ENCODE measurements at regions not wholly inside any gene's neighbourhood (a gene's known extent, or its start where the extent isn't known, plus 50 kb on each side); places are given as distances from the start of the nearest gene placed in this dataset.

DNA sequence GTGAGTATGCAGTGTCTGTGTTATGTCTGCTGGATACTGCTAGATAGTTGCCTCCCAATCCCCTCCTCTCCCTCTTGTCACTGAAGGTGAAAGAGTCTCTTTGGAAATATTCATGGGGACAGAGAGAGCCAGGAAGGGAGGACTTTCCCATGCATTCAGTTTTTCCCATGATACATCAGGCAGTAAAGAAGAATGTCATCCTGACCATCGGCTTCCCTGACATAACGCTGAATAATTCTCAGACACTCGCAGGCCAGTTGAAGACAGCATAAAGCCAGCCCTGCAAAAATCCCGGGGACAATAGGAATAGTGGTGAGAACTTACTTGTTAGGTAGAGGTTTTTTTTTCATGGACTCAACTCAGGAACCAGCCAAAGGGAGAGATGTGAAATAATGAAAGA lies 58.1 kb downstream of the KLF4 start:
- no peak for DNase-seq

- DNase-seq: no peak
These were observed 59.5 kb downstream of the KLF4 start for GRCh38 chr9:107430071-107430470.

GRCh38 chr9:107426126-107426525 lies 63.4 kb downstream of the KLF4 start:
- no peak for DNase-seq

DNA sequence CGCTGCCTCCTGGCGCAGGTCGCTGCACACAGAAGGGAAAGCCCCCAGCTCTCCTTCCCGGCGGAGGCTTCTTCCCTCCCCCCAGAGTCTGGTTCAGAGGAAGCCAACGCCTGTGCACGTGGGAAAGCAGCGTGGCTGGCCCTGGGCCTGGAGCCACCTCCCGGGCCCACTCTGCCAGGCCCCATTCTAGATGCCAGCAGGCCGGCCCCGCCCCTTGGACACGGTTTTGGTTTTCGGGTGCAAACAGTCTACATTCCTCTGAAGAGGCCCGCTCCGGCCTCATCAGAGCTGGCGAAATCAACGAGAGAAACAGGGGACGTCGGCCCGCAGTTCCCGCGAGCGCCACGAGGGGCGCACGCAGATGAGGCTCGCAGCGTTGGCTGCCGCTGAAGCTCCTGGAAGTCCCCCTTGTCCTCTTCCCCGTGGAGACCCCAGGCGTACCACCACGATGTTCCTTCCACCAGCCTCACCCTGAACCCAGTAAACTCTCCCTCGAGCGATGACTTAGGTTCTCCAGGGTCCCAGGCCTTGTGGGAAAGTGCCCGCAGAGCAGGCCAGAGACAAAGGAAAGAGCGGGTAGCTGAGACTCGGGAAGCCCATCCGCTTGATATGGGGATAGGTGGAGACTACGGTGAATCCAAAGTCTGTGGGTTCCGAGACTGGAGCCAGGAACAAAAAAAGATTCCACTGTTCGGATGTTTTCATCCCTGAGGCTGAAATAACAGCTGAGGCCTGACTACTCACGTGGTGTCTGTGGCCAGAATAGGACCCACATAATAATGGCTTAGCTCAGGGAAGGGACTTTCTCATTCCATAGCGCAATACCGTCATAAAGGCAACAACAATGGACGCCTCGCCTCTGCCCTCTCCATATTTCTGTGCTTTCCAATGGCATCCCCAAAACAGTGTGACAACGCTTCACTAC lies 64.2 kb downstream of the KLF4 start:
- peak; percentile 57 for DNase-seq

DNA sequence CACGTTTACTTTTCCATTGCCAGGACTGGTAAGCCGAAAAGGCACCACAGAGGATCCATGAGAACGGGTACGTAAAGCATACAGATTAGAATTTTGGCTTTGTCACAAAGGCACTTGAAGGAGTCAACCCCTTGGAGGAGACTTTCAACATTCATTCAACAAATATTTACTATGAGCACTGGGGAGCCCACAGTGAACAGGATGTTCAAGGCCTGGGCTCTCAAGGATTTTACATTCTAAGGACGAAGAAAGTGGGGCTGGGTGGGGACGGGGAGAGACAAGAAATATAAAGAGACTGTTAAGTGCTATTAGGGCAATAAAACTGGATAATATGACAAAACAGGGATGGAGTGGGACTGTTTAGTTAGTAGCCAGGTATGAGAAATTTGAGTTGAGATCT lies 66.0 kb downstream of the KLF4 start:
- no peak for DNase-seq

DNA sequence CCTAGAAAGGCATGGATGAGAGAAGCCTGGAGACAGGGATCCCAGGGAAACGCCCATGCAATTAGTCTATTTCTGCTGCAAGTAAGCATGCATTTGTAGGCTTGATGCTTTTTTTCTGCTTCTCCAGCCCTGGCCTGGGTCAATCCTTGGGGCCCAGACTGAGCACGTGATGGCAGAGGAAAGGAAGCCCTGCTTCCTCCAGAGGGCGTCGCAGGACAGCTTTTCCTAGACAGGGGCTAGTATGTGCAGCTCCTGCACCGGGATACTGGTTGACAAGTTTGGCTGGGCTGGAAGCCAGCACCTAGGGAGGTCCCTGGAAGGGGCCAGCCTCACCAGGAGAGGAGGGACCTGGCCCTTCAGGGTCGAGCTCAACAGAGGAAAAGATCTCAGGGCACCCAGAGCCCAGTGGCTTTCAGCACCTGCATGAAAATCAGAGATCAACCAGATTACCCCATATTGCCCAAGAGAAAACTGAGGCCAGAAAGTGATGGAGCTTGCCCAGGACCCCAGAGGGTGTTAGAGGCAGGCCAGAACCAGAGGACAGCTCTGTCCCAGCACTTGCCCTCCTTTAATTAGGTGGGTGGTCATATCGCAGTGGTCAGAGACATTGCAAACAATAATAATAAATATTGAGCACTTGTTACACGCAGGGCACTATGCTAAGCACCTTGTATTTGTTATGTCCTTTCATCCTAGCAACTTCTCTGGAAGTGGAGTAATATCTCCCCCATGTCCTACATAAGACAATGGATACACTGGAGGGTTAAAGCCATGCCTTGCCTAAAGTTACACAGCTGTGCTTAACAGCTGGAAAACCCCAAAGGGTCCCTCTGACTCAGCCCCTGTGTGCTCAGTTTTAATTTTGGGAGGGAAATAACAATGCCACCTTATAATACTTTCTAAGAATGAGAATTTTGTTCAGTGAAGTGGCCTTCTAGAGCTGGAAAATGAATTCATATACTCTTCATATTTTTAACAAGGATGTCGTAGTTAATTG lies 67.1 kb downstream of the KLF4 start:
- peak; percentile 6 for DNase-seq

DNA sequence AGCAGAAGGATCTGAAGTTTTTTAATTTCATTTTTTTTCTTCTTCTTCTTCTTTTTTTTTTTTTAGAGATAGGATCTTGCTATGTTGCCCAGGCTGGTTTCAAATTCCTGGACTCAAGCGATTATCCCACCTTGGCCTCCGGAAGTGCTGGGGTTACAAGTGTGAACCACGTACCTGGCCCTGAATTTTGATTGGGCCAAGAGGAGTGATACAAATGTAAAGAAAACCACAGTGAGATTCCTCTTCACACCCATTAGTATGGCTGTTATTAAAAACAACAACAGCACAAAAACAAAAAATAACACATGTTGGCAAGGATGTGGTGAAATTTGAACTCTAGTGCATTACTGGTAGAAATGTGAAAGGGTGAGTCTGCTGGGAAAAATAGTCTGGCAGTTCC lies 79.1 kb downstream of the KLF4 start:
- DNase-seq: no peak

DNA sequence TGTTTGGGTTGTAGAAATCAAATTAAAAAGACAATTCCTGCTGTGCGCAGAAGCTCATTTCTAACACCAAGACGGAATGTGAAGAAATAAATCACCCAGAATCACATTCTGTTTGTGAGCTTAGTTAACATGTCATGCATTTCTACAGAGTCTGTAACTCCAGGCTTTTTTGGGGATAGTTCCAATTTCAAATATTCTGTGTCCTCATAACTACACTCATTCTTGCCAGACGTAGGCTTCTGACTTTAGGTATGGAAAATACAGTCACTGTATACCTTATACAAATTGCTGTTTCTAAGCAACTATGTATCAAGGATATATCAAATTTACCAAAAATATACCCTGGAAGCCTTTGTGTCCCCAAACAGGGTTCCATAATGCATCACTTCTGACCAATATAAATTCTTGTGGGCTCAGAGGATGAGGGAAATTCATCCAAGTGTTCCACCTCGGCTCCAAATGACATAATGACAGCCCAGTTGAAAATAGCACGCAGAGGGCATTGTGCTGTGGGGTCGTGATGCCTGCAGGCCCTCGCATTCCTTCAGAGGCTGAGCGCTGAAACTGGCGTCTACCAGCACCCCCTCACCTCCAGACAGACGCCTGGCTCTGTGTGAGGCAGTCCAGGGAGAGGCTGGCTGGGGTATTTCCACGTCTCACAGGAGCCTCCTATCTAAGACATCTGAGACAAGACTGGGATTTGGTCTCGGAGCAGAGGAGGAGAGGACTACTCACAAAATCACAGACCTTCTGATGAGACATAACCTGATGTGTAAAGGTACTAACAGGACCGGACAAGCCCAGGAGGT lies 79.8 kb downstream of the KLF4 start:
- no peak for DNase-seq

DNA sequence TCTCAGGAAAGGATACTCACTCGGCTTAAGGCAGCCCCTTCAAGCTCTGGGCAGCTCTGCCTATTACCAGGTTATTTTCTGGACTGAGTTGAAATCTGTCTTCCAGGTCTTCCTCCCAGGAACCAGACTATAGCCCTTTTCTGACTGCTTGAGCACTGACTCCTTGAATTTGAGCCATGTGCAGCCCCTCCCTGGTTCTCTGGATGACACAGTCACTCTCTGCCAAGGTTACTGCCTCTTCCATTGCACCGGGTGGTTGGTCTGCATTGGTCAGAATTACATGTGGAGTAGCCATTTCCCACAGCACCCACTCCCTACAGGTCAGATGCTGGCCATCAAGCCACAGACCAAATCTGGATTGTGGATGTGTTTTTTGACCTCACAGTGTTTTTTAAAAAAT lies 81.9 kb downstream of the KLF4 start:
- DNase-seq: no peak

- DNase-seq: no peak
These were observed 84.1 kb downstream of the KLF4 start for GRCh38 chr9:107405511-107405910.

DNA sequence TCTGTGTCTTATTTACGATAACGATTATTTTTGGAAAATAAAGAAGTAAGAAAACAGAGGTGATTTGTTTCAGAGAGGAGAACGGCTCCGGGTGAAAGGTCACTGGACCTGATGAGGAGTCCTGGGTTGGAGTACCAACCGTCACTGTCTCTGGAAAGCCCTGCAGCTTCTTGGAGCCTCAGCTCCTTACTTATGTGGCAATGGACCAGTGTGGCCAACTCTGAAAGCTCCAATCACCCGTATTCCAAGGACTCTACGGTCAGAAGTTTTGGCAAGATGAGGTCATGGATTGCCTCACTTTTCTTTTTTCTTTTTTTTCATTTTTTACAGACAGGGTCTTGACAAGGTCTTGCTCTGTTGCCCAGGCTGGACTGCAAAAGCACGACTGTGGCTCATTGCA lies 84.8 kb downstream of the KLF4 start:
- DNase-seq: no peak

- DNase-seq: no peak
These were observed 85.4 kb downstream of the KLF4 start for GRCh38 chr9:107404161-107404560.

DNA sequence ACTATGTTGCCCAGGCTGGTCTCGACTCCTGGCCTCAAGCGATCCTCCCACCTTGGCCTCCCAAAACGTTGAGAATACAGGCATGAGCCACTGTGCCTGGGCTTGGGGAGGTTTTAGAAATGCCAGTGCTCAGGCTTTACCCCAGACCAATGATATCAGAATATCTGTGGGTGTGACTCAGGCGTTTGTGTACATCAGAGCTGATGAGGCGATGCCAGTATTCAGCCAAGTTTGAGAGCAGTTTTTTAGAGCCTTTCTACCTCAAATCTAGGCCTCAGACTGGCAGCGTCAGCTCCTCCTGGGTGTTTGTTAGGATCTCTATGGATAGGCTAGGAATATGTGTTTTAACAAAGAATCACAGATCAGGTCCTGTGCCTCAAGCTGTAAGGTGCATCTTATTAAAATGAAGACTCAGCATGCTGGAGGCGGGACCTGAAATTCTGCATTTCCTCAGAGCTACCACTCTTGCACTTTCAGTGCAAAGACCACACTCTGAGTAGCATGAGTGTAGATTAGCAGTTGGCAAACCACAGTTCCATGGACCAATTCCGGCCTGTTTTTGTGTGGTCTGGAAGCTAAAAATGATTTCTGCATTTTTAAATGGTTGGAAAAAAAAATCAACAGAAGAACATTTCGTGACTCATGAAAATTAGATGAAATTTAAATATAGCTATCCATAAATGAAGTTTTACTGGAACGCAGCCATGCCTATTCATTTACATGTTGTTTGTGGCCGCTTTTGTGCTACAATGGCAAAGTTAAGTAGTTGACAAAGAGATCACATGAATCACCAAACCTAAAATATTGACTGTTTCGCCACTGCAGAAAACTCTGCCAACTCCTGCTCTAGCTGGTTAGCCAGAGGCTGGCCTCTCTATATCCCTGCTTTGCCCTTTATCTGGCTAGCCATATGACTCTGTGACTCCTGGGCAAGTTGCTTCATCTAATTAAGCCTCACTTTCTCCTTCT lies 92.2 kb downstream of the KLF4 start:
- DNase-seq: no peak

GRCh38 chr9:107394264-107394663 lies 95.3 kb downstream of the KLF4 start:
- DNase-seq: no peak

GRCh38 chr9:107390778-107391177 lies 98.8 kb downstream of the KLF4 start:
- no peak for DNase-seq

- DNase-seq: no peak
These were observed 99.3 kb downstream of the KLF4 start for GRCh38 chr9:107390279-107390678.

DNA sequence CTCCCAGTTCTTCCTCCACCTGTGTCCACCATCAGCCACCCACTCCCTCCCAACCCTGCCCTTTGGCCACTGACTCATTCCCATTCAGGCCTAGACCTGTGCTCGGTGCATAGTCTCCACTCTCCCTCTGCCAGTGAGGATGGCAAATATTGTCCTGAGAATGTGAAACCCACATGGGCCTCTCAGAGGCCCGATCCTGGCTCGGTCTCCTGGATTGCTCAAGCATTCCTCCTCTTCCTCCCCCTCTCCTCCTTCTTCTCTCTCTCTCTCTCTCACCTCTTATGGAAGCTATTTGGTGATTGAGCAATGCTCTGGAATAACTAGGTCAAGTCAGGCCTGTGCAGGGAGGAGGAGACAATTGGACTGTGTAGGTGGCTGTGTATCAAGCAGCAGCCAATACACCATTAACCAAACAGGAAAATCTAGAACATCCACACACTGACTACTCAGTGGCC lies 99.9 kb downstream of the KLF4 start:
- DNase-seq: no peak

- no peak for DNase-seq
These were observed 100.7 kb downstream of the KLF4 start for GRCh38 chr9:107388890-107389289.

DNA sequence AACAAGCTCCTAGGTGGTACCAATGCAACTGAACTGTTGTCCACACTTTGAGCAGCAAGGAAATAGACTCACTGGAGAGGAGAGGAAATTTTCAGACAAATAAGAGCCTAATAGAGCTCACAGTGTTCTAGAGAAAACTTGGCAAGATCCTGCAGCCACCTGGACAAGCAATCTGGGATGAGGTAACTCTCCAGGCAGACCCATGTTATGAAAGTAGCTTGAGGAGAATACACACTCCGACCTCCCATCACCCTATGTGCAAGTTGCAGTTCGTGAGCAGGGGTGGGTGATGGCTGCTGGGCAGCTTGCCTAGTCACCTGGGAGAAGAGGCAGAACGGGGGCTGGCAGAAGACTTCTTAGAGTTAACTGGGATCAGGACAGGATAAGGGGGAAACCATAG lies 102.2 kb downstream of the KLF4 start:
- DNase-seq: no peak

DNA sequence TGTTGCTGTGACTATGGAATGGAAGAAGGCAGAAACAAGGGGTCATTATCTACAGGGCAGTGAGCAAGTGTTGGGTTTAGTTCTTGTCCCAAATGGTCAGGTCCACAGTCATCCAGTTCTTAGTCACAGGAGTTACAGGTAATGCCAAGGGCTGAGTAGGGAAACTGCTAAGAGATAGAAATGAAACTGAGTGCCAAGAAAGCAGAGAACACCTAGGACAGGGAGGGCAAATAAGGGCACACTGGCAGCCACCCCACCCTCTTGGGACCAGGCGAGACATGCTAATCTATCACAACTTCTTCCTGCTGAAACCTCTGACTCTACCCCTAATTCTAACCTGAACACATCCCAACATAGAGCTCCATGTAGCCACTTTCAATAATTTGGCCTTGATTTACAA lies 103.2 kb downstream of the KLF4 start:
- no peak for DNase-seq

All from stimulated activated CD4-positive, alpha-beta T cell treated with anti-CD3 and anti-CD28 coated beads, Interleukin-12 subunit alpha, Interleukin-12 subunit beta, amount 100 ng/mL, for 4 hours (primary cell).